ENCODE measurements at regions not wholly inside any gene's neighbourhood (a gene's known extent, or its start where the extent isn't known, plus 50 kb on each side); places are given as distances from the start of the nearest gene placed in this dataset.

GRCh38 chr18:1976484-1976883 lies 594.8 kb downstream of the METTL4 start:
- H3K4me3 ChIP-seq (ENCODE audit: low read depth, low read length), result no peak overlapping the region
- no peak for DNase-seq (ENCODE audit: low read depth)
- no peak for TF ChIP-seq CTCF (IDR thresholded peaks at IDR 0.05; ENCODE audit: control insufficient read depth, extremely low read depth, insufficient read depth)

DNA sequence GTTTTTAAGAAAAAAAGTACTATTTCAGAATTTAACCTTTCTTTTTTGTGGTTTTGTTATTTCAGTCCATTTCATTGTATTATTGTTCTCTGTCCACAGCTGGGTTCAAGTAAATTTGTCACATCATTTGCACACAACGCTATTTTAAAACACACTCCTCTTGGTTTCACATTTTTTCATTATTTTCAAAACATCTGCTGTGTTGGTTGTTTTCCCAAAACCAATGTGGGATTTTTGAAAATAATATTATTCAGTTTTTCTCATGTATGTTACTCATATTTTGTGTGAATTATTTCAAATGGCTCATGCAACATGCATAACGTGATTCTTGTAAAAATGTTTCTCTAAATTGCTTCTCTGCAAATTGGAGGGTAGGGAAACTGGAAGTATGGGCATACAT lies 589.2 kb downstream of the METTL4 start:
- no peak for DNase-seq (ENCODE audit: low read depth)
- H3K4me3 ChIP-seq (ENCODE audit: low read depth, low read length), result no peak overlapping the region
- TF ChIP-seq CTCF (IDR thresholded peaks at IDR 0.05; ENCODE audit: control insufficient read depth, extremely low read depth, insufficient read depth), result no peak

DNA sequence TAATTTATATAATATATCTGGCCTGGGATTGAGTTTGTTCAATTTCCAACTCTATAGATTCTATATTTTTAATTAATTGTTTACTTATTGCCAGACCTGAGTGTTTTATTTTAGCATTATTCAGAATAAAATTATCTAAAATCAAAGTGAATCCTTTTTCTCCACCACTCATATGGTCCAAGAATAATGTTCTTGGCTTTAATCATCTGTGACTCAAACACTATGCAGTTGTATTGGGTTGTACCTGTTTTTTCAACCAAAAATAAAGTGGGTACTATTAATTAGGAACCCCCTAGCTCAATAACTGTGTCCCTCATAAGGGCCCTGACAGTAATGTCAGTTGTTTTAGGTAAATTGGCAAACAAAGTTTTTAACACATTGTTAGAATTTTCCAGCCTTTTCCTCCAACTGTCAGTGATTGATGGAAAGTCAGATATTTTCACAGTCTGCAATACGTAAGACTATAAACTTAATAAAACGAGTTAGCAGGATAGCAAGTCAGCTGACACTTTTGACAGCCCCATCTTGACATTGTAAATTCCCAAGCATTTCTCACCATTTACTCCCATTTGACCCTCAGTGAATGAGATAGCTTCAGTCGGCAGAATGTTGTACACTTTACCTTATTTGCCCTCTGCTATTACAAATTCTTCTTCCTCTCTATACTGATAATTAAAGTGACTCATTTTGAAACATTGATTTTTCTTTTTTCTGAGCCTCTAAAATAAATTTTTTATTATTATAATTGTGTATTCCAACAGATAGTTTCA lies 587.4 kb downstream of the METTL4 start:
- DNase-seq (ENCODE audit: low read depth), result no peak
- H3K4me3 ChIP-seq (ENCODE audit: low read depth, low read length), result no peak overlapping the region
- no peak for TF ChIP-seq CTCF (IDR thresholded peaks at IDR 0.05; ENCODE audit: control insufficient read depth, extremely low read depth, insufficient read depth)

DNA sequence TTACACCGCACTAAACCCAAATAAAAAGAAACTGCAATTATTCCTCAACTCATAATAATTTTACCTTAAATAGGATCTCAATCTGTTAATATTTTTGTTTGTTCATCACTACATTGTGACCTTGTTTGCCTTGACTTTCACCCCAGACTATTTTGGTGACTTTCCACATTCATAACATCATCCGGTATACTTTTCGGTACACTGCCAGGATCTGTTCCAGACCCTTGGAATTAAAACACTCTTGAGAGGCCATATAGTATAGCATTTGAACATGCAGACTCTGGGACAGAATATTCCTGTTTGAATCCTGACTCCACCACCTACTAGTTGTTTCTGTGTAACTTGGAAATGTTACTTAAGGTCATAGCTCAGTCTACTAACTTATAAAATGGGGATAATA lies 577.4 kb downstream of the METTL4 start:
- no peak overlapping the region for H3K4me3 ChIP-seq (ENCODE audit: low read depth, low read length)
- no peak for TF ChIP-seq CTCF (IDR thresholded peaks at IDR 0.05; ENCODE audit: control insufficient read depth, extremely low read depth, insufficient read depth)
- DNase-seq (ENCODE audit: low read depth), result no peak

GRCh38 chr18:1994471-1994870 lies 576.8 kb downstream of the METTL4 start:
- H3K4me3 ChIP-seq (ENCODE audit: low read depth, low read length), result no peak overlapping the region
- no peak for TF ChIP-seq CTCF (IDR thresholded peaks at IDR 0.05; ENCODE audit: control insufficient read depth, extremely low read depth, insufficient read depth)
- DNase-seq (ENCODE audit: low read depth), result no peak

DNA sequence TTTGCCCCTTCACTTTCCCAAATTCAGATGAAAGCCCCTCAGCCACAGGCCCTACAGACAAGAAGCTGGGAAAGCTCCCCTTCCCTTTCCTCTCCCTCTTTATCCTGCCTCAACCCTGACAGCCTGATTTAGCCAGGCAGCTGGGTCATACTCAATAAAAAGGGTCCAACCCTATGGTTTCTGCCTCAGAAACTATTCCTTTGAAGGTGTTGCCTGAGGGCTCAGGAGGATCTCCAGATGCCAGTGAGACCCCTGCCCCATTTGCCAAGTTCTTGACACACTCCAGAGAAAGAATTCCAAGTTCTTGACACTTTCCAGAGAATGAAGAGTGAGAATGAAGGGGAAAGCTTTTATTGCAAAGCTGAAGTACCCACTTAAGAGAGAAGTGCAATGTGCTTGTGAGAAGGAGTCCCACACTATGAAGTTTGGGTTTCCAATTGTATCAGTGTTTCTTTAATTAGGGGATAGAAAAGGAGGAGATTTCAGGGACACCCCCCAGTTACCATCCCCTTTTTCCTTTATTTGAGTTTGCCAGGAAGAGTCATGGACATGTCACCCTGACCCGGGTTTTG lies 576.2 kb downstream of the METTL4 start:
- DNase-seq (ENCODE audit: low read depth), result no peak
- H3K4me3 ChIP-seq (ENCODE audit: low read depth, low read length), result no peak overlapping the region
- no peak for TF ChIP-seq CTCF (IDR thresholded peaks at IDR 0.05; ENCODE audit: control insufficient read depth, extremely low read depth, insufficient read depth)

- no peak for DNase-seq (ENCODE audit: low read depth)
- H3K4me3 ChIP-seq (ENCODE audit: low read depth, low read length), result no peak overlapping the region
- TF ChIP-seq CTCF (IDR thresholded peaks at IDR 0.05; ENCODE audit: control insufficient read depth, extremely low read depth, insufficient read depth), result no peak
Observed at GRCh38 chr18:1998121-1998520, 573.2 kb downstream of the METTL4 start.
